ENCODE measurements at regions not wholly inside any gene's neighbourhood (a gene's known extent, or its start where the extent isn't known, plus 50 kb on each side); places are given as distances from the start of the nearest gene placed in this dataset.

DNA sequence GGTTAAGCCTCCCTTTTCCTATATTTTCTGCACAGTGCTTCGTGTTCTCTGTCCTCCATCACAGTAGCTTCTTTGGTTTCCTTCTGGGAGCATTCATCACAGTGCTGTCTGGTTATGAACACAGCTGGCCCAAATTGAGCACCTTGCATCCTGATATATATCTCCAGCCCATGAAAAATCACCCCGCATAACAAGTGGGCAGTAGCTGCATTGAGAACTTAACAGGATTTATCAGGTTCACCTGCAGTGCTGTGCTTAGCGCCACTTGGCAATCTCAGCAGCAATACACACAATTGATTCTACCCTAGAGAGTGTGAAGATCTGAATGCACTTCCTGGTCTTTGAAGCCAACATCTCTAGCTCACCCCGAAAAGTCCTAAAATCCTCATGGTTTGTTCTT lies 408.0 kb downstream of the RNF144A start:
- no peaks in the 10 kb centered on the region for H3K9me3 ChIP-seq
- H3K4me3 ChIP-seq (ENCODE audit: low read depth in 1 of 2, low read length in 1 of 2): no peak overlapping the region
- H3K27me3 ChIP-seq: peaks cover 10% of the 10 kb centered on the region
- H3K27ac ChIP-seq: no peak overlapping the region
- no peaks in the 10 kb centered on the region for H3K4me1 ChIP-seq (ENCODE audit: control insufficient read depth in 1 of 2, insufficient read depth in 1 of 2, low read depth in 1 of 2, low read length in 1 of 2)
- H3K36me3 ChIP-seq: no peaks in the 10 kb centered on the region
- TF ChIP-seq, protein P1, sequence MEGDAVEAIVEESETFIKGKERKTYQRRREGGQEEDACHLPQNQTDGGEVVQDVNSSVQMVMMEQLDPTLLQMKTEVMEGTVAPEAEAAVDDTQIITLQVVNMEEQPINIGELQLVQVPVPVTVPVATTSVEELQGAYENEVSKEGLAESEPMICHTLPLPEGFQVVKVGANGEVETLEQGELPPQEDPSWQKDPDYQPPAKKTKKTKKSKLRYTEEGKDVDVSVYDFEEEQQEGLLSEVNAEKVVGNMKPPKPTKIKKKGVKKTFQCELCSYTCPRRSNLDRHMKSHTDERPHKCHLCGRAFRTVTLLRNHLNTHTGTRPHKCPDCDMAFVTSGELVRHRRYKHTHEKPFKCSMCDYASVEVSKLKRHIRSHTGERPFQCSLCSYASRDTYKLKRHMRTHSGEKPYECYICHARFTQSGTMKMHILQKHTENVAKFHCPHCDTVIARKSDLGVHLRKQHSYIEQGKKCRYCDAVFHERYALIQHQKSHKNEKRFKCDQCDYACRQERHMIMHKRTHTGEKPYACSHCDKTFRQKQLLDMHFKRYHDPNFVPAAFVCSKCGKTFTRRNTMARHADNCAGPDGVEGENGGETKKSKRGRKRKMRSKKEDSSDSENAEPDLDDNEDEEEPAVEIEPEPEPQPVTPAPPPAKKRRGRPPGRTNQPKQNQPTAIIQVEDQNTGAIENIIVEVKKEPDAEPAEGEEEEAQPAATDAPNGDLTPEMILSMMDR (IDR thresholded peaks at IDR 0.05): no peak

DNA sequence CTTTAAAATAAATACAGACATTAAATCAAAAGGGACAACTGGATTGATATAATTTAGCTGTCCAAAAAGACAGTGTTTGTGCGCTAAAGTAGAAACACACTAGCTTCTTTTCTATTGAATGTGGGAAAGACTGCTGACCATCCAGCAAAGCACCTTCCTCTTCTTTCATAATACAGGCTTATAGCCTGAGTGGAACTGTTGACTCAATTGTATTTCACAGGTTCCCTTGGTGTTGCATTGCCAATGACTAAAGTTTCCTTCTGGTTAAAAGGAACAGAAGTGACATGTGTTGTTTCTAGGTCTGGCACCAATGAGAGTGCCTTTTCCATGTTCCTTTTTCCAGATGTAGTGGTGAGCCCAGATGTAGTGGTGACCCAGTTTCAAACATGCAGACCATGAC lies 412.3 kb downstream of the RNF144A start:
- H3K27ac ChIP-seq: no peak overlapping the region
- no peak overlapping the region for H3K4me3 ChIP-seq (ENCODE audit: low read depth in 1 of 2, low read length in 1 of 2)
- no peaks in the 10 kb centered on the region for H3K4me1 ChIP-seq (ENCODE audit: control insufficient read depth in 1 of 2, insufficient read depth in 1 of 2, low read depth in 1 of 2, low read length in 1 of 2)
- H3K27me3 ChIP-seq: peaks cover 5% of the 10 kb centered on the region
- no peaks in the 10 kb centered on the region for H3K9me3 ChIP-seq
- H3K36me3 ChIP-seq: no peaks in the 10 kb centered on the region
- TF ChIP-seq, protein P1 (IDR thresholded peaks at IDR 0.05): no peak

DNA sequence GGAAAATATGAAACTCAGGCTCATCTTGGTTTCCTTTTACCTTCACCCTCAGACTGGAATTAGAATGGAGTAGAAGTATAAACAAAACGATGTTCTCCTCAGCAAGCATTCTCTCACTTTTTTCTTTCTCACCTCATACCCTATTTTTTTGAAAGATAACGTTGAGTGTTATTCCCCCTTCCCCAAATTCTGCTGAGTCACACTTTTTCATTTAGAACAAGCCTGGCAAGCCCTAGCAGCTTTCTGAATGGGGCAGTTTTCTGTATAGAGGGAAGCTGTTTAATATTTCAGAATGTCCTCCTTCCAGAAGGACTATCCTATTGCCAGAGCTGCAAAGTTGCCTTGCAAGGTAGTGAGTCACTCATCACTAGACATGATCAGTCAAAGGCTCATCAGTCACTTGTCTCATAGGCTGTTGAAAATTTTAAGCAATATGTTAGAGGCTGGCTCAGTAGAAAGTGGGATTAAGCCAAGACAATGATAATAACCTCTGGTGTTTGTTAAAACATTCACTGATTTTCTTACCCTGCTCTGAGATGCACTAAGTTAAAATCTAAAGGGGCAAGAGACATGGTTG lies 416.1 kb downstream of the RNF144A start:
- Histone ChIP-seq H3K27me3 (no peaks in the 10 kb centered on the region), H3K9me3 (no peaks in the 10 kb centered on the region), H3K4me1 (ENCODE audit: control insufficient read depth in 1 of 2, insufficient read depth in 1 of 2, low read depth in 1 of 2, low read length in 1 of 2) (no peaks in the 10 kb centered on the region), H3K4me3 (ENCODE audit: low read depth in 1 of 2, low read length in 1 of 2) (no peak overlapping the region), H3K27ac (no peak overlapping the region), H3K36me3 (no peaks in the 10 kb centered on the region)
- TF ChIP-seq, protein P1 (IDR thresholded peaks at IDR 0.05): no peak

DNA sequence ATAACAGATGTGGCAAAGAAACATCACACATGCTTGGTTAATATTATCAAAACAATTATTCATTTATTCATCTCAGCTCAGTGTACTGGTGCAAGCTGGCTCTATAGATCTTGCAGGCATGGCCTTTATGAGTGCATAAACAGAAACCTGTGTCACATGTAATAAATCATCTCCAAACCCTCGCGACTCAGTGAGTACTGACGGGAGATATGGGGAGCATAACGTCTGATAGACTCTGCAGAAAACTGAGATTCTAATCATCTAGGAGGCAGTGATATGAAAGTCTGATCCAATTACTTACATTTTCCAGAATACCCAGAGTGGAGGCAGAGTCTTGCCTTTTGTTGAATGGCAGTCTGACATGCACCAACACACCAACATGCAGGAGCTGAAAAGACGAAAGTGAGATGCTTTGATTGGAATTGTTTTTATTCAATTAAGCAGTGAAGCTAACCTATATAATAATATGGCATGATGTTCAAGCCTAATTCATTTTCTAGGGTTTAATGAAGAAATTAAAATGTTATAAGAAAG lies 416.8 kb downstream of the RNF144A start:
- no peak overlapping the region for H3K27ac ChIP-seq
- no peak overlapping the region for H3K4me3 ChIP-seq (ENCODE audit: low read depth in 1 of 2, low read length in 1 of 2)
- H3K9me3 ChIP-seq: no peaks in the 10 kb centered on the region
- H3K36me3 ChIP-seq: no peaks in the 10 kb centered on the region
- H3K27me3 ChIP-seq: no peaks in the 10 kb centered on the region
- H3K4me1 ChIP-seq (ENCODE audit: control insufficient read depth in 1 of 2, insufficient read depth in 1 of 2, low read depth in 1 of 2, low read length in 1 of 2): no peaks in the 10 kb centered on the region
- TF ChIP-seq, protein P1 (IDR thresholded peaks at IDR 0.05): no peak

DNA sequence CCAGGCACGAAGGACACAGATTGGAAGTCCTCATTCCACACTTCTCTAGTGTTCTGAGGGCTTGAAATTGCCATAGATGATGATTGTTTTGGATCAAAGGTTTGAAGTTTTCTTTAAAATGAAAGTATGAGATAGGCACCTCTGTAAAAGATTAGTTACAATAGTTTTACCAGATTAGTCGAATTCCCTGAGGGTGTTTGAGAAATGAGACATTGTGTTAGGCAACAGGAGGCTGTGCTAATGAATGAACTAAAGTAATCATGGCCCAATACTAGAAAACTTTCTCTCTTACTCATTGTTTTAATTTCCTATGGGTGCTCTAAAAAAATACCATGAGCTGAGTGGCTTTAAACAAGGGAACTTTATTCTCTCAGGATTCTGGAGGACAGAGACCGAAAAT lies 421.7 kb downstream of the RNF144A start:
- no peaks in the 10 kb centered on the region for H3K36me3 ChIP-seq
- no peaks in the 10 kb centered on the region for H3K4me1 ChIP-seq (ENCODE audit: control insufficient read depth in 1 of 2, insufficient read depth in 1 of 2, low read depth in 1 of 2, low read length in 1 of 2)
- no peak overlapping the region for H3K4me3 ChIP-seq (ENCODE audit: low read depth in 1 of 2, low read length in 1 of 2)
- no peaks in the 10 kb centered on the region for H3K27me3 ChIP-seq
- TF ChIP-seq, protein P1 (IDR thresholded peaks at IDR 0.05): no peak
- H3K9me3 ChIP-seq: no peaks in the 10 kb centered on the region
- no peak overlapping the region for H3K27ac ChIP-seq
